Trophoblast cell (in vitro differentiated cells and primary cell): ENCODE measurements at regions not wholly inside any gene's neighbourhood (a gene's known extent, or its start where the extent isn't known, plus 50 kb on each side); places are given as distances from the start of the nearest gene placed in this dataset.

Experiments used
- DNase-seq, 2 donors: peaks; one replicate each; pipeline ENCODE4 v3.0.0-alpha.2; 2016
- H2AFZ ChIP-seq: 2 replicates; pipeline ENCODE4 v1.6.1; 2013; ENCODE audit warnings: low read length, moderate library complexity, mild to moderate bottlenecking; ENCODE audit not compliant: insufficient read depth, poor library complexity
- H2AK5ac ChIP-seq: 2 replicates; pipeline ENCODE4 v1.6.1; 2013; ENCODE audit warnings: mild to moderate bottlenecking, low read length
- H2BK120ac ChIP-seq: 2 replicates; pipeline ENCODE4 v1.6.1; 2013; ENCODE audit warnings: low read length, mild to moderate bottlenecking, moderate library complexity; ENCODE audit not compliant: insufficient read depth, poor library complexity
- H2BK12ac ChIP-seq: 2 replicates; pipeline ENCODE4 v1.6.1; 2013; ENCODE audit warnings: mild to moderate bottlenecking, low read length, moderate library complexity
- H2BK5ac ChIP-seq: 2 replicates; pipeline ENCODE4 v1.6.1; 2013; ENCODE audit warnings: low read length, low read depth, moderate library complexity, mild to moderate bottlenecking; ENCODE audit not compliant: poor library complexity
- H3K14ac ChIP-seq: 2 replicates; pipeline ENCODE4 v1.6.1; 2013; ENCODE audit warnings: mild to moderate bottlenecking, low read length
- H3K18ac ChIP-seq: 2 replicates; pipeline ENCODE4 v1.6.1; 2013; ENCODE audit warnings: mild to moderate bottlenecking, low read length
- H3K23ac ChIP-seq: 2 replicates; pipeline ENCODE4 v1.6.1; 2013; ENCODE audit warnings: low read length
- H3K27ac ChIP-seq: 2 replicates; pipeline ENCODE4 v1.5.1; 2013; ENCODE audit warnings: low read depth, mild to moderate bottlenecking, inconsistent platforms, low read length, moderate library complexity
- H3K27me3 ChIP-seq: 2 replicates; pipeline ENCODE4 v1.6.1; 2013; ENCODE audit warnings: inconsistent platforms, mild to moderate bottlenecking, low read length, moderate library complexity; ENCODE audit not compliant: insufficient read depth
- H3K36me3 ChIP-seq, 2 experiments: 1 replicate in 1 of 2; 2 replicates in 1 of 2; pipeline ENCODE4 v1.6.1; 2013; ENCODE audit warnings: low read length in 2 of 2, mild to moderate bottlenecking in 2 of 2, moderate library complexity in 1 of 2; ENCODE audit not compliant: insufficient read depth in 2 of 2, control insufficient read depth in 1 of 2
- H3K4ac ChIP-seq: 2 replicates; pipeline ENCODE4 v1.6.1; 2013; ENCODE audit warnings: low read depth, mild to moderate bottlenecking, low read length, moderate library complexity
- H3K4me1 ChIP-seq, 2 experiments: 1 replicate in 1 of 2; 2 replicates in 1 of 2; pipeline ENCODE4 v1.6.1; 2013; ENCODE audit warnings: low read length in 2 of 2, mild to moderate bottlenecking in 2 of 2, moderate library complexity in 1 of 2; ENCODE audit not compliant: insufficient read depth in 2 of 2, control insufficient read depth in 1 of 2
- H3K4me2 ChIP-seq: 2 replicates; pipeline ENCODE4 v1.6.1; 2013; ENCODE audit warnings: inconsistent platforms, mild to moderate bottlenecking, low read length, moderate library complexity
- H3K4me3 ChIP-seq: 2 replicates; pipeline ENCODE4 v1.5.1; 2013; ENCODE audit warnings: mild to moderate bottlenecking, low read depth, low read length, inconsistent platforms
- H3K79me1 ChIP-seq: one replicate; pipeline ENCODE4 v1.6.1; 2013; ENCODE audit warnings: low read length
- H3K79me2 ChIP-seq: 2 replicates; pipeline ENCODE4 v1.6.1; 2013; ENCODE audit warnings: low read length, mild to moderate bottlenecking; ENCODE audit not compliant: control insufficient read depth, insufficient read depth, poor library complexity
- H3K9ac ChIP-seq: 2 replicates; pipeline ENCODE4 v1.6.1; 2013; ENCODE audit warnings: mild to moderate bottlenecking, low read length
- H3K9me3 ChIP-seq: 2 replicates; pipeline ENCODE4 v1.6.1; 2013; ENCODE audit warnings: low read depth, mild to moderate bottlenecking, control low read depth, inconsistent platforms, low read length; ENCODE audit not compliant: insufficient read depth
- H4K12ac ChIP-seq: 2 replicates; pipeline ENCODE4 v1.6.1; 2013; ENCODE audit warnings: low read depth, mild to moderate bottlenecking, low read length, moderate library complexity
- H4K8ac ChIP-seq: 2 replicates; pipeline ENCODE4 v1.6.1; 2013; ENCODE audit warnings: low read depth, mild to moderate bottlenecking, low read length, moderate library complexity
- H4K91ac ChIP-seq: one replicate; pipeline ENCODE4 v1.6.1; 2013; ENCODE audit warnings: low read depth, mild to moderate bottlenecking, low read length, moderate library complexity
- WGBS: extraction: QIAGEN DNeasy Blood & Tissue Kit; methylation state at CpG from one replicate; pipeline ENCODE4 v1.1.7; 2013; ENCODE audit warnings: missing lambda C conversion rate; ENCODE audit not compliant: insufficient read length, insufficient coverage; ENCODE audit errors: extremely low coverage; 5-methylcytosine and 5-hydroxymethylcytosine counted together

DNA sequence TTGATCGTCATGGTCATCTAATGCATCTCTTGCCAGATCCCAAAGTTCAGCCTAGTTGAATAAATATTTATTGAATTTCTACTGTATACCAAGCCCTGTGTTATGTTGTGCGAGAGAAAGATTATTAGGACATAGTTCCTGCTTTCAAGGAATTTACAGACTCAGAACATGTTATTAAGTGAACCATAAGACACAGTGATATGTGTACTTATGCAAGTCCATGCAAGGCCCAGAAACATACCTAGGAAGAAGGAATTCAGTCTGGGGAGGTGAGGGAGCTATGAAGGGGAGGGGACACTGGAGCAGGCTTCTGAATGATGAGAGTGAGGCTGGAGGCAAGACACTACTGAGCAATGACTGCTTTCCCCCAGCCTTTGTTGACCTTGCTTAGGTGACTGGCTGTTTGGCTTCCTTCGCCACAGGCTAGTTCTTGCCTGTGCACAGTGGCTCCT lies 81.4 kb downstream of the ACAA2 start:
- DNase-seq = peak; percentile 82 to 90
- no peak overlapping the region for H2AFZ ChIP-seq
- no peak overlapping the region for H3K14ac ChIP-seq
- no peaks in the 10 kb centered on the region for H3K27me3 ChIP-seq
- no peak overlapping the region for H2AK5ac ChIP-seq
- peaks cover 7% of the 10 kb centered on the region for H3K79me1 ChIP-seq
- no peak overlapping the region for H3K18ac ChIP-seq
- H2BK120ac ChIP-seq = no peak overlapping the region
- peaks cover 2% of the 10 kb centered on the region for H3K79me2 ChIP-seq
- peaks cover 2% of the 10 kb centered on the region for H3K9me3 ChIP-seq
- H3K4me1 ChIP-seq = peaks cover 9 to 13% of the 10 kb centered on the region in 2 experiments
- H4K91ac ChIP-seq = no peak overlapping the region
- no peak overlapping the region for H3K4me3 ChIP-seq
- no peak overlapping the region for H3K4me2 ChIP-seq
- no peak overlapping the region for H4K12ac ChIP-seq
- H3K36me3 ChIP-seq = no peaks in the 10 kb centered on the region
- WGBS = no CpG with 5 or more reads among the region's 3 CpGs
- H4K8ac ChIP-seq = no peak overlapping the region
- no peak overlapping the region for H2BK5ac ChIP-seq
- peak overlapping the region; percentile 31 for H3K27ac ChIP-seq
- no peak overlapping the region for H3K9ac ChIP-seq
- no peak overlapping the region for H3K4ac ChIP-seq
- H3K23ac ChIP-seq = no peak overlapping the region
- no peak overlapping the region for H2BK12ac ChIP-seq

DNA sequence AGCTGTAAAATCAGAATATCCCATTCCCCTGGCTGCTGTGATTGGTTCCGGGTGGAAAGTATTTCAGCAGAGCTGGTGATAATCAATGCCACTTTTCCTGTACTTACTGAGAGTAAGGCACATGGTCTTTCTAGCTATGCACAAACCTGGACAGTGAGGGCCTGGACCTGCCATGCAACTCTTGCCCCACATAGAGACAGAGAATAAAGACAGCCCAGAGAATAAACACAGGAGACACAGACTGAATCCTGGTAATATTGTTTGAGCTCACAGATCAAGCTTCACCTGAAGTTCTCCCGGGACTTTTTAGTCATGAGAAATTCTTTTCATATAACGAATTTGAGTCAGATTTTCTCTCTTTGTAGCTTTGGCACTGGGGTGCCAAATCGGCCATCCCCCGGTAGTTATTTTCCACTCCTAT lies 81.9 kb downstream of the ACAA2 start:
- no peak overlapping the region for H4K12ac ChIP-seq
- no peak overlapping the region for H2AK5ac ChIP-seq
- H4K8ac ChIP-seq = no peak overlapping the region
- no peak overlapping the region for H2BK120ac ChIP-seq
- H3K4me2 ChIP-seq = no peak overlapping the region
- no peak overlapping the region for H3K14ac ChIP-seq
- no peak overlapping the region for H2AFZ ChIP-seq
- no peak overlapping the region for H3K9ac ChIP-seq
- H3K36me3 ChIP-seq = no peaks in the 10 kb centered on the region
- peaks cover 10% of the 10 kb centered on the region for H3K79me1 ChIP-seq
- peaks cover 12 to 16% of the 10 kb centered on the region in 2 experiments for H3K4me1 ChIP-seq
- H3K23ac ChIP-seq = no peak overlapping the region
- no peak overlapping the region for H3K18ac ChIP-seq
- no peak overlapping the region for H2BK12ac ChIP-seq
- no peak overlapping the region for H3K4ac ChIP-seq
- H4K91ac ChIP-seq = no peak overlapping the region
- peak overlapping the region; percentile 31 for H3K27ac ChIP-seq
- no peaks in the 10 kb centered on the region for H3K27me3 ChIP-seq
- peak; percentile 61 to 66 for DNase-seq
- peaks cover 2% of the 10 kb centered on the region for H3K9me3 ChIP-seq
- no CpG with 5 or more reads among the region's 5 CpGs for WGBS
- no peak overlapping the region for H2BK5ac ChIP-seq
- H3K4me3 ChIP-seq = no peak overlapping the region
- H3K79me2 ChIP-seq = peaks cover 2% of the 10 kb centered on the region

DNA sequence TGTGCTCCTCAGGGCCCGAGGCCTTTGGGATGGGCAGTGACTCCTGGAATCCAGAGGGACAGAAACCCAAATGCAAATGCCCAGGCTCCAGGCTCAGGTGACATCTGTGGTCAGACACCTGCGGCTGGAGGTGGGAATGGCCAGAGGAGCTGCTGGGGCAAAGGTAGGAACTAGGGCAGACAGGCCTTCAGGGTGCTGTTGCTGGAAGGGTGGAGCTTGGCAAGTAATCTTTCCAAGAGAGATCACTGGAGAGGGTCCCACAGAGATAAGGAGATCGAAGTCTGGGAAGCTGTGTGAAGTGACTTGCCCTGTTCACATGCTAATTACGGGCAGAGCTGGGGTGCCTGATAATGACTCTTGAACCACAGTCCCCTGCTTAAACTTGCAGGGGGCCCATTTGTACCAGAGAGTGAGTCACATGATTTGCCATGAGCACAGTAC lies 82.4 kb downstream of the ACAA2 start:
- H3K4me2 ChIP-seq = no peak overlapping the region
- peaks cover 16 to 20% of the 10 kb centered on the region in 2 experiments for H3K4me1 ChIP-seq
- no peak overlapping the region for H3K4ac ChIP-seq
- peaks cover 13% of the 10 kb centered on the region for H3K79me1 ChIP-seq
- peak; percentile 72 to 94 for DNase-seq
- peaks cover 2% of the 10 kb centered on the region for H3K9me3 ChIP-seq
- H2BK12ac ChIP-seq = no peak overlapping the region
- no CpG with 5 or more reads among the region's 4 CpGs for WGBS
- no peak overlapping the region for H3K9ac ChIP-seq
- no peak overlapping the region for H2BK5ac ChIP-seq
- H3K23ac ChIP-seq = no peak overlapping the region
- no peaks in the 10 kb centered on the region for H3K36me3 ChIP-seq
- H4K8ac ChIP-seq = no peak overlapping the region
- no peak overlapping the region for H2AFZ ChIP-seq
- H4K12ac ChIP-seq = no peak overlapping the region
- no peak overlapping the region for H2AK5ac ChIP-seq
- H4K91ac ChIP-seq = no peak overlapping the region
- no peaks in the 10 kb centered on the region for H3K27me3 ChIP-seq
- H2BK120ac ChIP-seq = no peak overlapping the region
- no peak overlapping the region for H3K18ac ChIP-seq
- no peak overlapping the region for H3K4me3 ChIP-seq
- H3K79me2 ChIP-seq = peaks cover 2% of the 10 kb centered on the region
- peak overlapping the region; percentile 31 for H3K27ac ChIP-seq
- no peak overlapping the region for H3K14ac ChIP-seq

DNA sequence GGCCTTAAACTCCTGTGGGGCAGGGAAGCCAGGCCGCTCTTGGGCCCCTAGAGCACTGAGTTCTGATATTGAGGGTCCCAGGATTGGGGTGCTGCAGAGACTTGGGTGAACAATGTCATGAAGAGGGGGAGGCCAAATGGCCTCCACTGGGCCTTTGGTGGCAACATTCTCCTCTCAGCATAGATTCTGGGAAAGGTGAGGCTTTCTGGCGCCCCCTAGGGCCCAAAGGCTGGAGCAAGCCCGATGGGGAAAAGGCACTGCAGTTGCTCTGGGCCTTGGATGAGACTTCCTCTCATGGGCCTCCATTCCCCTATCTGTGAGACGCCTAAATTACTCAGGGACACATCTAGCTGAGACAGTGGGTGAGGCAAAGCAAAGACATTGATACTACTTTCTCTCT lies 84.8 kb downstream of the ACAA2 start:
- H3K36me3 ChIP-seq = no peaks in the 10 kb centered on the region
- H2AK5ac ChIP-seq = no peak overlapping the region
- H2AFZ ChIP-seq = no peak overlapping the region
- no peak overlapping the region for H2BK120ac ChIP-seq
- H2BK5ac ChIP-seq = no peak overlapping the region
- H3K27me3 ChIP-seq = no peaks in the 10 kb centered on the region
- no peak overlapping the region for H3K18ac ChIP-seq
- H3K27ac ChIP-seq = no peak overlapping the region
- no peak overlapping the region for H3K4me2 ChIP-seq
- H4K8ac ChIP-seq = no peak overlapping the region
- DNase-seq = peak; percentile 52 to 68
- no peaks in the 10 kb centered on the region for H3K9me3 ChIP-seq
- peaks cover 16 to 30% of the 10 kb centered on the region in 2 experiments for H3K4me1 ChIP-seq
- no peak overlapping the region for H3K23ac ChIP-seq
- no peak overlapping the region for H4K91ac ChIP-seq
- no peak overlapping the region for H3K9ac ChIP-seq
- no peak overlapping the region for H3K4me3 ChIP-seq
- H3K79me2 ChIP-seq = peaks cover 2% of the 10 kb centered on the region
- no peak overlapping the region for H3K14ac ChIP-seq
- H4K12ac ChIP-seq = no peak overlapping the region
- WGBS = no CpG with 5 or more reads among the region's 4 CpGs
- H3K79me1 ChIP-seq = peaks cover 17% of the 10 kb centered on the region
- no peak overlapping the region for H3K4ac ChIP-seq
- H2BK12ac ChIP-seq = no peak overlapping the region
